ENCODE measurements at regions not wholly inside any gene's neighbourhood (a gene's known extent, or its start where the extent isn't known, plus 50 kb on each side); places are given as distances from the start of the nearest gene placed in this dataset.

- no peak for DNase-seq (ENCODE audit: low read depth in 2 of 2)
- no peak for TF ChIP-seq CTCF (IDR thresholded peaks at IDR 0.05; ENCODE audit: low read depth, low read length)
- no peak overlapping the region for H3K4me3 ChIP-seq (replicated peaks in 1 of 2; ENCODE audit: low read depth in 2 of 2, low read length in 2 of 2)
Observed at GRCh38 chr11:28599656-28600055, 491.5 kb downstream of the METTL15 start.

GRCh38 chr11:28598531-28598930, 490.3 kb downstream of the METTL15 start:
- H3K4me3 ChIP-seq (replicated peaks in 1 of 2; ENCODE audit: low read depth in 2 of 2, low read length in 2 of 2): no peak overlapping the region
- DNase-seq (ENCODE audit: low read depth in 2 of 2): no peak
- no peak for TF ChIP-seq CTCF (IDR thresholded peaks at IDR 0.05; ENCODE audit: low read depth, low read length)

- H3K4me3 ChIP-seq (replicated peaks in 1 of 2; ENCODE audit: low read depth in 2 of 2, low read length in 2 of 2): no peak overlapping the region
- TF ChIP-seq CTCF (IDR thresholded peaks at IDR 0.05; ENCODE audit: low read depth, low read length): no peak
- peak in 1 of 2 donors; percentile 20 for DNase-seq (ENCODE audit: low read depth in 2 of 2)
Observed at GRCh38 chr11:28596816-28597215, 488.6 kb downstream of the METTL15 start.

GRCh38 chr11:28592141-28592540, 484.0 kb downstream of the METTL15 start:
- no peak overlapping the region for H3K4me3 ChIP-seq (replicated peaks in 1 of 2; ENCODE audit: low read depth in 2 of 2, low read length in 2 of 2)
- TF ChIP-seq CTCF (IDR thresholded peaks at IDR 0.05; ENCODE audit: low read depth, low read length): no peak
- DNase-seq (ENCODE audit: low read depth in 2 of 2): no peak

GRCh38 chr11:28584992-28585391, 476.8 kb downstream of the METTL15 start:
- no peak for TF ChIP-seq CTCF (IDR thresholded peaks at IDR 0.05; ENCODE audit: low read depth, low read length)
- peak in 1 of 2 donors; percentile 58 for DNase-seq (ENCODE audit: low read depth in 2 of 2)
- no peak overlapping the region for H3K4me3 ChIP-seq (replicated peaks in 1 of 2; ENCODE audit: low read depth in 2 of 2, low read length in 2 of 2)

GRCh38 chr11:28582506-28582905, 474.3 kb downstream of the METTL15 start:
- no peak overlapping the region for H3K4me3 ChIP-seq (replicated peaks in 1 of 2; ENCODE audit: low read depth in 2 of 2, low read length in 2 of 2)
- no peak for TF ChIP-seq CTCF (IDR thresholded peaks at IDR 0.05; ENCODE audit: low read depth, low read length)
- no peak for DNase-seq (ENCODE audit: low read depth in 2 of 2)
